GM12878 (cell line): ENCODE measurements at regions not wholly inside any gene's neighbourhood (a gene's known extent, or its start where the extent isn't known, plus 50 kb on each side); places are given as distances from the start of the nearest gene placed in this dataset.

Experiments
- POLR2AphosphoS5 ChIP-seq: IDR thresholded peaks from 2 replicates; pipeline ENCODE4 v1.6.1; 2011; ENCODE audit warnings: mild to moderate bottlenecking, low read length, inconsistent platforms
- RAD21 ChIP-seq: IDR thresholded peaks from 2 replicates; pipeline ENCODE4 v1.6.1; 2011; ENCODE audit warnings: mild to moderate bottlenecking, low read depth, low read length, moderate library complexity; ENCODE audit not compliant: insufficient read depth
- RCOR1 ChIP-seq: conservative IDR thresholded peaks from 2 replicates; pipeline ENCODE4 v1.6.1; 2012; ENCODE audit warnings: low read depth, low read length, improper control_type of control experiment
- RELA ChIP-seq: fragments of 450-650 bp; IDR thresholded peaks from 2 replicates; pipeline ENCODE4 v1.8.0; 2014; ENCODE audit warnings: borderline replicate concordance; ENCODE audit not compliant: partially characterized antibody
- TBL1XR1 ChIP-seq: IDR thresholded peaks from 2 replicates; pipeline ENCODE4 v1.6.1; 2012; ENCODE audit warnings: low read depth, low read length, improper control_type of control experiment
- YY1 ChIP-seq: IDR thresholded peaks from 2 replicates; pipeline ENCODE4 v1.6.1; 2011; ENCODE audit warnings: low read depth, mild to moderate bottlenecking, low read length

GRCh38 chr4:24422644-24423043 is 161.7 kb downstream of the DHX15 start:
- TF ChIP-seq POLR2AphosphoS5 (no peak), YY1 (no peak), RAD21 (no peak), RELA (no peak), TBL1XR1 (no peak), RCOR1 (no peak)
